ENCODE measurements at regions not wholly inside any gene's neighbourhood (a gene's known extent, or its start where the extent isn't known, plus 50 kb on each side); places are given as distances from the start of the nearest gene placed in this dataset.

- TF ChIP-seq PRDM15 (CRISPR knock-in tag; IDR thresholded peaks at IDR 0.05) (peak; percentile 90), ZNF281 (CRISPR knock-in tag; IDR thresholded peaks at IDR 0.05; ENCODE audit: borderline replicate concordance) (peak; percentile 58; the same call in 1 of the 2 replicates), TBL1XR1 (IDR thresholded peaks at IDR 0.05; ENCODE audit: borderline replicate concordance, low read length, partially characterized antibody) (no peak), SNRNP70 (IDR thresholded peaks at IDR 0.05; ENCODE audit: low read depth, low read length) (no peak)
Measured at GRCh38 chr11:103682318-103683184, 353.9 kb upstream of the DDI1 start (continued).

- Histone ChIP-seq H3K79me2 (ENCODE audit: insufficient read depth, low read length) (no peaks in the 10 kb centered on the region), H3K4me1 (ENCODE audit: insufficient read depth, low read length) (no peaks in the 10 kb centered on the region), H2AFZ (ENCODE audit: low read length) (no peak overlapping the region), H3K9ac (ENCODE audit: insufficient read depth, low read depth, low read length) (no peak overlapping the region), H4K20me1 (ENCODE audit: insufficient read depth, low read length) (no peaks in the 10 kb centered on the region), H3K9me3 (ENCODE audit: low read length) (no peaks in the 10 kb centered on the region), H3K27me3 (ENCODE audit: control insufficient read depth in 1 of 2, insufficient read depth in 2 of 2, low read length in 2 of 2) (no peaks in the 10 kb centered on the region), H3K27ac (ENCODE audit: extremely low read length, insufficient read depth, low read length) (no peak overlapping the region), H3K4me2 (ENCODE audit: low read depth, low read length) (no peak overlapping the region), H3K36me3 (replicated peaks in 1 of 2; ENCODE audit: control insufficient read depth in 1 of 2, insufficient read depth in 2 of 2, low read length in 2 of 2) (no peaks in the 10 kb centered on the region), H3K4me3 (replicated peaks in 1 of 3; ENCODE audit: insufficient read depth in 1 of 3, low read depth in 2 of 3, low read length in 3 of 3) (no peak overlapping the region)
- BruUV-seq (replicated peaks) = no TSS peak
- intact Hi-C loops (cut with micrococcal nuclease; ENCODE audit: unreplicated experiment) = no loop called here
- FAIRE-seq (no peak), DNase-seq (ENCODE audit: low spot score) (no peak), ATAC-seq (no peak)
- 10% methylated on average over 2 of the region's 2 CpGs for WGBS (ENCODE audit: low lambda C conversion rate)
- CTCF ChIA-PET (ENCODE audit: low intra/inter-chr PET ratio, low total read pairs) = no interaction called here
- in situ Hi-C loops (cut with HindIII; ENCODE audit: extremely low pct_ligation_motif_present, low pct_unique_long_range_greater_than_20kb) = no loop called here
- POLR2A ChIA-PET = no interaction called here
- TF ChIP-seq CCAR2 (optimal IDR thresholded peaks at IDR 0.05; ENCODE audit: low read depth, low read length) = no peak
- TF ChIP-seq ZNF891 (CRISPR knock-in tag; IDR thresholded peaks at IDR 0.05) = no peak
- no peak for TF ChIP-seq RARG (CRISPR knock-in tag; IDR thresholded peaks at IDR 0.05; ENCODE audit: low read depth)
- TF ChIP-seq KLF11 (CRISPR knock-in tag; IDR thresholded peaks at IDR 0.05) = no peak
- no peak for TF ChIP-seq ZBTB2 (CRISPR knock-in tag; IDR thresholded peaks at IDR 0.05; ENCODE audit: low read depth)
- TF ChIP-seq TBX2 (CRISPR knock-in tag; IDR thresholded peaks at IDR 0.05; ENCODE audit: borderline replicate concordance) = no peak
- TF ChIP-seq ZBTB8A (CRISPR knock-in tag; IDR thresholded peaks at IDR 0.05; ENCODE audit: borderline replicate concordance, low read depth) = no peak
- no peak for TF ChIP-seq PLRG1 (conservative IDR thresholded peaks at IDR 0.05)
- TF ChIP-seq NR2F1 (CRISPR knock-in tag; IDR thresholded peaks at IDR 0.05) = no peak
- TF ChIP-seq ZNF446 (CRISPR knock-in tag; IDR thresholded peaks at IDR 0.05) = no peak
- no peak for TF ChIP-seq ZNF264 (CRISPR knock-in tag; IDR thresholded peaks at IDR 0.05)
Measured at GRCh38 chr11:103683576-103683975, 352.9 kb upstream of the DDI1 start.

Measured in HepG2 (cell line).